ENCODE measurements at regions not wholly inside any gene's neighbourhood (a gene's known extent, or its start where the extent isn't known, plus 50 kb on each side); places are given as distances from the start of the nearest gene placed in this dataset.

- TF ChIP-seq, protein P1, sequence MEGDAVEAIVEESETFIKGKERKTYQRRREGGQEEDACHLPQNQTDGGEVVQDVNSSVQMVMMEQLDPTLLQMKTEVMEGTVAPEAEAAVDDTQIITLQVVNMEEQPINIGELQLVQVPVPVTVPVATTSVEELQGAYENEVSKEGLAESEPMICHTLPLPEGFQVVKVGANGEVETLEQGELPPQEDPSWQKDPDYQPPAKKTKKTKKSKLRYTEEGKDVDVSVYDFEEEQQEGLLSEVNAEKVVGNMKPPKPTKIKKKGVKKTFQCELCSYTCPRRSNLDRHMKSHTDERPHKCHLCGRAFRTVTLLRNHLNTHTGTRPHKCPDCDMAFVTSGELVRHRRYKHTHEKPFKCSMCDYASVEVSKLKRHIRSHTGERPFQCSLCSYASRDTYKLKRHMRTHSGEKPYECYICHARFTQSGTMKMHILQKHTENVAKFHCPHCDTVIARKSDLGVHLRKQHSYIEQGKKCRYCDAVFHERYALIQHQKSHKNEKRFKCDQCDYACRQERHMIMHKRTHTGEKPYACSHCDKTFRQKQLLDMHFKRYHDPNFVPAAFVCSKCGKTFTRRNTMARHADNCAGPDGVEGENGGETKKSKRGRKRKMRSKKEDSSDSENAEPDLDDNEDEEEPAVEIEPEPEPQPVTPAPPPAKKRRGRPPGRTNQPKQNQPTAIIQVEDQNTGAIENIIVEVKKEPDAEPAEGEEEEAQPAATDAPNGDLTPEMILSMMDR (conservative IDR thresholded peaks at IDR 0.05 in 1 of 2, IDR thresholded peaks at IDR 0.05 in 1 of 2; ENCODE audit: extremely low read depth in 1 of 2, insufficient read depth in 1 of 2, low read depth in 1 of 2, low read length in 2 of 2), result no peak
- no peak for TF ChIP-seq EZH2 (IDR thresholded peaks at IDR 0.05; ENCODE audit: borderline replicate concordance, low read length)
Observed at GRCh38 chrX:1075741-1076140, 136.7 kb downstream of the CRLF2 start.

Measured in mammary epithelial cell (primary cell).